ENCODE measurements at regions not wholly inside any gene's neighbourhood (a gene's known extent, or its start where the extent isn't known, plus 50 kb on each side); places are given as distances from the start of the nearest gene placed in this dataset.

- TF ChIP-seq, protein P1, sequence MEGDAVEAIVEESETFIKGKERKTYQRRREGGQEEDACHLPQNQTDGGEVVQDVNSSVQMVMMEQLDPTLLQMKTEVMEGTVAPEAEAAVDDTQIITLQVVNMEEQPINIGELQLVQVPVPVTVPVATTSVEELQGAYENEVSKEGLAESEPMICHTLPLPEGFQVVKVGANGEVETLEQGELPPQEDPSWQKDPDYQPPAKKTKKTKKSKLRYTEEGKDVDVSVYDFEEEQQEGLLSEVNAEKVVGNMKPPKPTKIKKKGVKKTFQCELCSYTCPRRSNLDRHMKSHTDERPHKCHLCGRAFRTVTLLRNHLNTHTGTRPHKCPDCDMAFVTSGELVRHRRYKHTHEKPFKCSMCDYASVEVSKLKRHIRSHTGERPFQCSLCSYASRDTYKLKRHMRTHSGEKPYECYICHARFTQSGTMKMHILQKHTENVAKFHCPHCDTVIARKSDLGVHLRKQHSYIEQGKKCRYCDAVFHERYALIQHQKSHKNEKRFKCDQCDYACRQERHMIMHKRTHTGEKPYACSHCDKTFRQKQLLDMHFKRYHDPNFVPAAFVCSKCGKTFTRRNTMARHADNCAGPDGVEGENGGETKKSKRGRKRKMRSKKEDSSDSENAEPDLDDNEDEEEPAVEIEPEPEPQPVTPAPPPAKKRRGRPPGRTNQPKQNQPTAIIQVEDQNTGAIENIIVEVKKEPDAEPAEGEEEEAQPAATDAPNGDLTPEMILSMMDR (IDR thresholded peaks at IDR 0.05), result no peak
- no peak for TF ChIP-seq EZH2 (IDR thresholded peaks at IDR 0.05; ENCODE audit: borderline replicate concordance, insufficient read depth, low read depth, low read length, poor library complexity, severe bottlenecking)
These were observed 137.7 kb upstream of the TRIB2 start for GRCh38 chr2:12579018-12579417.

All from B cell (primary cell).